ENCODE measurements at regions not wholly inside any gene's neighbourhood (a gene's known extent, or its start where the extent isn't known, plus 50 kb on each side); places are given as distances from the start of the nearest gene placed in this dataset.

DNA sequence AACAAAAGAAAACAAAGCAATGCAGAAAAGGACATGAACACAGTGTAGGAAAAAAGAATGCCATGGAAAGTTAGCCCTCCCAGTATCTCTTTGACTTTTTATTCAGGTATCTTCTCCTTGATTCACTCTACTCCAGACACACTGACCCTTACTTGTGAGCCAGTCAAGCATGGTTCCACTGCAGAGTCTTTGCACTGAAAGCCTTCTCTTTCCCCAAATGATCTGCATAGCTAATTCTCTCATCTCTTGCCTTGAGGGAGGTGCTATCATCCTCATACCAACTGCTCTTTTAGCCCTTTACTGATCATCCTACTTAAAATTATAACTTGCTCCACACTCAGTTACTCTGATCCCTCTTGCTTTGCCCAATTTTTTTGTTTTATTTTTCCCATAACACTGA, 101.2 kb upstream of the SLC16A7 start:
- TF ChIP-seq CTCF (conservative IDR thresholded peaks at IDR 0.05 in 1 of 2, IDR thresholded peaks at IDR 0.05 in 1 of 2; ENCODE audit: low read depth in 1 of 2, low read length in 2 of 2) (no peak), EZH2 (IDR thresholded peaks at IDR 0.05; ENCODE audit: low read length, missing control alignments) (no peak)
